CD4-positive, alpha-beta T cell treated with Interleukin-4 for 4 hours (primary cell): ENCODE measurements at regions not wholly inside any gene's neighbourhood (a gene's known extent, or its start where the extent isn't known, plus 50 kb on each side); places are given as distances from the start of the nearest gene placed in this dataset.
"Not testable (repeated sequence)": the region's sequence is repeated elsewhere in the genome, so short reads cannot be mapped to it uniquely, and the experiment has no call there.

Experiments used
- DNase-seq: peaks from one replicate; pipeline ENCODE4 v3.0.0-alpha.2; 2020

DNA sequence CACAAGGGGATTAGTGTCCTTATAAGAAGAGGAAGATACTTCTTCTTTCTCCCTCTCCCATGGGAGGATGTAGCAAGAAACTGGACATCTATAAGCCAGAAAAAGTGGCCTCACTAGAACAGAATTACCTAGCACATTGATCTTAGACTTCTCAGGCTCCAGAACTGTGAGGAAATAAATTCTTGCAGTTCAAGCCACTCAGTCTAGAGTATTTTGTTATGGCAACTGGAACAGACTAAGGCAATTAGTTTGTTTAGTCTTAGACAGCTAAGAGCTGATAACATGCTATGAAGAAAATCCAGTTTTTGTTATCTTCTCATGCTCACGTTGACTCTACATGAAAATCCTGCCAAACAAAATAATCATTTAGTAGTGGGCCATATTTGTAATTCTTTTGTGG lies 627.6 kb upstream of the PHF14 start:
- no peak for DNase-seq

DNA sequence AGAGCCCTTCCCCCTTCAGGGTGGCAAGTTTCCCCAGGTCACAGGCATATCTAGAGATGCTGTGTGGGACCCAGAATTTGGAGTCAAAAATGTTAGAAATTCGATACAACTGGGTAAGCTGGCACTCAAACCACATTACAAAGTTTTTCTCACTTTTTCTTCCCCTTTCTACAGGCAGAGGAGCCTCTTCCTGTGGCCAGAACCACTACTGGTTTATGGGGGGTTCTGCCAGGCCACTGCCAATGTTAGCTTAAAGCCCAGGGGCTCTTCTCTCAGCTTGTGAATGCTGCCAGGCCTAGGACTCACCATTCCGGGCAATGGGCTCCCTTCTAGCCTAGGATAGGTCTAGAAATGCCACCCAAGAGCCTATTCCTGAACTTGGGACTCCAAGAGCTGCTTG lies 617.9 kb upstream of the PHF14 start:
- no peak for DNase-seq

DNA sequence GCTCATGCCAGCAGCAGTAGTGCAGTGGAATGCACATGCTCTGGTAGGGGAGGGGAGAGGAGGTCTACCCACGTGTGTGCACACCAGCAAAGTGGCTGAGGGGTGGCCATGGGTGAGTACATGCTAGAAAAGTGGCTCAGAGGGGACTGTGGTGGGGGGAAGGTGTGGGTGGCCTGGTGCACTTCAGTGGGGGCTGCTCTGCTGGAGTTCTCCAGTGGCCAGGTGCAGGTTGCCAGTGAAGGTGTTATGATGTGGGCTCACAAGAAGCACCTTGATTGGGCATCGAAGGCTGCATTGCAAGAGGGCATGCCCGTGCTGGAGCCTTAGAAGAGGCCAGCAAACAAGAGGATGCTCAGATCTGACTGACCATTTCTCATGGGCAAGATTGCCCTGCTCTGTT lies 613.6 kb upstream of the PHF14 start:
- no peak for DNase-seq

DNA sequence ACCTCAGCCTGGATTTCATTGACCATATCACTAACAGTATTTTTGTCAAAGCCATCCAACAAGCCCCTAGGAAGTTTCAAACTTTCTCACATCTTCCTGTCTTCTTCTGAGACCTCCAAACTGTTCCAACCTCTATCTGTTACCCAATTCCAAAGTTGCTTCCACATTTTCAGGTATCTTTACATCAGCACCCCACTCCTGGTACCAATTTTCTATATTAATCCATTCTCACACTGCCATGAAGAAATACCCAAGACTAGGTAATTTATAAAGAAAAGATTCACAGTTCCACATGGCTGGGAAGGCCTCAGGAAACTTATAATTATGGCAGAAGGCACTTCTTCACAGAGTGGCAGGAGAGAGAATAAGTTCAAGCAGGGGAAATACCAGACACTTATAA lies 571.9 kb upstream of the PHF14 start:
- no peak for DNase-seq

DNA sequence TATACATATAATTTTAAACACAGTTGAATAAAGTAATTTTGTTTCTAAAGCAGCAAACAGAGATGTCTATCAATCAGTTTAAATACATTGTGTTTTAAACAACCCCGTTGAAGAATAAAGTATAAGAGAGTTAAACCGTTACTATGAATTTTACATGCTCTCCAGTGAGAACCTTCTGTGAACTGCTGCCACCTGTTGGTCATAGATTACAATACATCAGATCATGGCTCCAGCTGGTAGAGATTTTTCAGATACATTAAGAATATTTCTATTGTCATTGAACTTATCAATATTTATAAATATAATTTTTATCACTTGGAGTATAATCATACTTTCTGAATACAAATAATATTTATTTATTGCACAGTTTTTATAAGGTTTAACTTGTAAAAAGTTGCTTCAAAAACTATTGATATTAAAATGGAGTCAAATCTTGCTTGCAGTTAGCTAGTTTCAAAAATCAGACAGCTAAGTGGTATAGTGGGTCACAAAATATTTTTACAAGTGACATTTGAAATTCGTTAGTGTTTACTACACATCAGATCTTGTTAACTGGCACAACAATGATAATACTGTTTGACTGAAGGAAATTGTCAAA lies 561.2 kb upstream of the PHF14 start:
- DNase-seq: no peak

DNA sequence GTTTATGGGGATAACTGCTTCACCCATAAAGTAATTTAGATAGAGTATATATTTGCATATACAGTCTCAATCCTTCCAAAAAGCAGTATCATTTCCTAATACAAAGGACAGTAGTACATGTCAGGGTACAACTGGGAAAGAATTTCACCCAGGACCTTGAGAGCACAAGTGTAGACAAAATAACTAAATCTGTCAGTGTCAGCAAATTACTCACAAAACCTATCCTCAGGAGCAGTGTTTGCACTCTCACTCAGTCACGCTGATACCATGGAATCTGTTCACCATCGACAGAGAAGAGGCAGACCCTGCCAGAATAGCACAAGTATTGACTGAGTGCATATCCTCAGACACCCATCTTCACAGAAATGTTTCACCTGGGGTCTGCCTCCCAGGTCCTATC lies 554.7 kb upstream of the PHF14 start:
- DNase-seq: no peak

DNA sequence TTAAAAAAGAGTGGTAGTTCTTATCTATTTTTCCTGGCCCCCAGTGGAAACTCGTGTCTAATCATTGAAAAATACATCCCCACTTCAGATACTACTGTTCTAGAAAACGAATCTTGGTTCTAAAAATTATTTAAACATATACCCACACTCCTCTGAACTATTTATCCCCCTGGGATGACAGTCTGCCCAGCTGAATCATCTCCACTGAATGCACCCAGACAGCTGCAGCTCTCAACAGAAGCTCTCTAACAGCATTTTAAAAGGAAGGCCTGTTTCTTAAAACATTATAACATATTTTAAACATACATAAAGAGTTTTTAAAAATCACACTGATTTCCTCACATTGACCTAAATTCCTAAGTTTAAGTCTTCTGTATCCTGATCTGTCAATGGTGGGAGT lies 544.6 kb upstream of the PHF14 start:
- DNase-seq: no peak

DNA sequence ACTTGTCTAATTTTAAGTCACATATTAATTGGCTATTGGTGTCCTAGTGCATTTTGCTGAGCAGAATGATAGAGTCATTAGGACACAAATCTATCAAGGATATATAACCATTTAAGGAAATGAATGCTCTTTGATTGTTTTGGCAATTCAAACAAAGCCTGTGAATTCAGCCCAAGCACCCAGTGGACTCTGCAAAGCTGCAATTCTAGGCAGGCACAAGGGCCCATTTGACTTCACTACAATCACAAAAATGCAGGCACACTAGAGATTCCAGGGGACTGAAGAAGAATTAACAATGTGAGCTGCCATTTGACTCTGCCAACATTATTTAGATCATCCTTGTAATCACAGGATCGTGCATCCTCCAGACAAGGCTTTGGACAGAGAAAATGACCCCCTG lies 544.2 kb upstream of the PHF14 start:
- no peak for DNase-seq

DNA sequence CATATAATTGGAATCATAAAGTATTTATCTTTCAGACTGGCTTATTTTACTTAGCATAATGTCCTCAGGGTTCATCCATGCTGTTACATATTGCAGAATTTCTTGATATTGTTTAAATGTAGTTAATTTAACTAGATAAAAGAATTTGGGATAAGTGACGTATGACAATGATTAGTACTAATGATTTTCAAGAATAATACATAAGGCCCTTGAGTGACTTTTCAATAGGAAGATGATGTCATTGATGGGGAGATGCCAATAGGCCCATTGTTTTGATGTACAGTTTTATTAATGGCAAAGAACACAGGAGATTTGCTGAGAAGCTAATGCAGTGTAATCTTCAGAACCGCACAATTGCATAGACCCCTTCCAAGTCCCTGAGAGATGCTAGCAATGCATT lies 537.4 kb upstream of the PHF14 start:
- no peak for DNase-seq

DNA sequence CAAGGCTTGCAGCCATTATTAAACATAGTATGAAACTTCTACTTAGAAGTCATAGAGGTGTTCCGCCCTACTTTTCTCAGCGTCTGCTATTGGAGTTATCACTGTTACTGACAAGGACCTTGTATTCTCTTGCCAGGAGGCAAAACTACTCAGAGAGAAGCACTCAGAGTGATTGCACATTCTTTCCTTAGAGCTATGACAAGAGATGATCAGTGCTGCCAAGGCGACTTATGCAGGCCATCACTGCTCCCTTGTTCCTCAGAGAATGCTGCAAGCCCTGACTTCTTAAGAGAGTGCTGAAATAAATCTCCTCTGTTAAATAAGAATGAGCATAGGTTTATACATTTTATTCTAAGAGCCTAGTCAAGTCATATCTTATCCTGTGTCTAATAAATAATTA lies 534.6 kb upstream of the PHF14 start:
- no peak for DNase-seq

DNA sequence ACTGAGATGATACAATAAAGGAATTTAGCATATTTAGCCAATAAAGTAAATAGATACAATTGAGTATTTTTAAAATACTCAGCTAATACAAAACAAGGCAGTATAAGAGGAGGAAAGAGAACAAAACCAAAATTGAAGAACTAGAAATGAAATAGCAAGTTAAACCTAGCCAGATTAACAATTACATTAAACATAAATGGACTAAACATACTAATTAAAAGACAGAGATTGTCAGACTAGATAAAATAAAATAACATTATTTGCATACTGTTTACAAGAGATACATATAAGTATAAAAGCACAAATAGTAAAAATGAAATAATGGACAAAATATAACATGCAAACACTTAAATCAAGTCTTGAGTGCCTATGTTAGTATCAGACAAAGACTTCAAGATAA lies 517.7 kb upstream of the PHF14 start:
- DNase-seq: no peak

DNA sequence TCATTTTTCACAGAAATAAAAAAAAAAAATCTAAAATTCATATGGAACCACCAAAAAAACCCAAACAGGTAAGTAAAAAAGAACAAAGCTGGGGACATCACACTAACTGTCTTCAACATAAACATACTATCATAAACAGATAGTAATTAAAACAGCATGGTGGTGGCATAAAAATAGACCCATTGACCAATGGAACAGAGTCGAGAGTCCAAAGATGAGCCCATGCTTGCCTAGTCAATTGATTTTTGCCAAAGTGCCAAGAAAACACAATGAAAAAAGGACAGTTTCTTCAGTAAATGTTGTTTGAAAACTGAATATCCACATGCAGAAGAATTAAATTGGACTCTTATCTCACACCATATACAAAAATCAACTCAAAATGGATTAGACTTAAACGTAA lies 513.2 kb upstream of the PHF14 start:
- DNase-seq: no peak

DNA sequence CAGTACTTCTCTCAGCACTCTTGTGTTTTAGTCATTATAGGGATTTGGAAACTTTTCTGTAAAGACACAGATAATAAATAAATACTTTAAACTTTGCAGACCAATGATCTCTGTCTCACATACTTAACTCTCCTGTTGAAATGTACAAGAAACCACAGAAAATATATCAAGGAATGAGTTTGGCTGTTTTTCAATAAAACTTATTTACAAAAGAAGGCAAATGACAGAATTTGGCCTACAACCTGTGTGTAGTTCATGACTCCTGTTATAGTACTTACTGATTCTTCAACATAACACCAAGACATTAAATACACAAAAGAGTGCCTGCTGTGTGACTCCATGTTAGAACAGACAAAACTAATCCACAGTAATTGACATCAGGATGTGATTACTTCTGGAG lies 510.0 kb upstream of the PHF14 start:
- DNase-seq: no peak

DNA sequence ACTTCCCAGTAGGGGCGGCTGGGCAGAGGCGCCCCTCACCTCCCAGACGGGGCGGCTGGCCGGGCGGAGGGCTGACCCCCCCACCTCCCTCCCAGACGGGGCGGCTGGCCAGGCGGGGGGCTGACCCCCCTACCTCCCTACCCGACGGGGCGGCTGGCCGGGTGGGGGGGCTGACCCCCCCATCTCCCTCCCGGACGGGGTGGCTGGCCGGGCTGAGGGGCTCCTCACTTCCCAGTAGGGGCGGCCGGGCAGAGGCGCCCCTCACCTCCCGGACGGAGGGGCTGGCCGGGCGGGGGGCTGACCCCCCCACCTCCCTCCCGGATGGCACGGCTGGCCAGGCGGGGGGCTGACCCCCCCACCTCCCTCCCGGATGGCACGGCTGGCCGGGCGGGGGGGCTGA lies 508.1 kb upstream of the PHF14 start:
- DNase-seq: not testable (repeated sequence)

DNA sequence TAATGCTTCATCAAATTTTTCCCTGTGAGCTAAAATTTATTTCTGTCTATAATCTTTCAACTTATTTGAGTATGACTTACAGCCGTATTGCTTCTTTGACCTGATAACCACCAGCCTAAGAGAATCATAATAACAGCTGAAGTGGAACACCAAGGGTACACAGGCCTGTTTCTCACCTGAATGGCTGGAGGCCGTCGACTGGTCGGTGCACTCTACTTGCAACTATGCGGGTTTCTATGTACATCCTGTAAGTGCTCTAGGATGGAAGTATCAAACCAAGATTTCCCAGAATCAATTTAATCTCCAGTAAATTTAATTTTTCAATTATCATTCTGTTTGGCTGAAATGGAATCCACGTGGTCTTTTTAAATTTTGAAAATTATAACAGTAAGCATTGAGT lies 504.8 kb upstream of the PHF14 start:
- no peak for DNase-seq

DNA sequence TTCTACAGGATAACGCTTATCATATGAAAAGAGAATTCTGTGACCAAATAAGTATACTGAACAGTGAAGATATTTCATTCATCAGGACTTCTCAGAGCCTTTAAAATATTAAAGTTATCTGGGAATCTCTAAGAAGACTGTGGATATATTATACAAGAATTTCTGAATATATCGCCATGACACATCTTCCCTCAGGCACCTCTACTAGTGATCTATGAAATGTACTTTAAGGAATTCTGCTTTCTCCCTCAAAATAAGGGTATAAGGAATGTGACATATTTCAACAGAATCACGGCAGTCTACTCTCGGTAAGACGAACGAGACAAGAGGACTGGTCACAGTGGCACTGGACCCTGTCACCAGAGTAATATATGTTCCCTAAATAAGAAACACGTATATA lies 504.2 kb upstream of the PHF14 start:
- DNase-seq: no peak

DNA sequence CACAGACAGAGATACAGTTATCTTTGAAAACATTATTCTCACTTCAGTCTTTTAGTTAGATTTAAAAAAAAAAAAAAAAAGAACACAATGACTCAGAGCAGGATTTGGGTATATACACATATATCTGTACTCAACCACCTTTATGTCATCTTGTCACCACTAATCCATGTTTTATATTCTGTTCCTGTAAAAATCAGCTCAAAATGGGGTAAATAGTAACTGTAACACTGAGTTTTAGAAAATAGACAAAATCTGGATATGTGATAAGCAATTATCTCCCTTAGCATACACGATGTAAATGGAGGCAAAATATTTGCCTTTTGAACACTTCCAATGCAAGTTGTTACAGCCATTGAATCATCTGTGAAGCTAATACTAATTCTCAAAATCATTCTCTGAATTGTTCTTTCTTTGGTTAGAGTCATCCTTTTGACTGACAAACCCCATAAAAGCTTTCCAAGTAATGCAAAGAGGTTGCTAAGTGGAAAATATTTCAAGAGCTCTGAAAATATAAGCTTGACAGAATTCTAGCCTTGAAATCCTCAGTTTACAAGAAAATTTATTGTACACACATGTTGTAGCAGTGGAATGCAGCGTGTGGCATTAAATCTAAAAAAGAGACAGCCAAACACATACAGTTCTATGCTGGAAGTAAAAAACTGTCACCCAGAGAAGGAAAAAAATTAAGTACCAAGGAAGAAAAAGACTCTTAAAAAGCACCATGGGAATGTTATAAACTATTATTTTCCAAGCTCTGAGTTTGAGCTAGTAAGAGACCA lies 502.2 kb upstream of the PHF14 start:
- no peak for DNase-seq

DNA sequence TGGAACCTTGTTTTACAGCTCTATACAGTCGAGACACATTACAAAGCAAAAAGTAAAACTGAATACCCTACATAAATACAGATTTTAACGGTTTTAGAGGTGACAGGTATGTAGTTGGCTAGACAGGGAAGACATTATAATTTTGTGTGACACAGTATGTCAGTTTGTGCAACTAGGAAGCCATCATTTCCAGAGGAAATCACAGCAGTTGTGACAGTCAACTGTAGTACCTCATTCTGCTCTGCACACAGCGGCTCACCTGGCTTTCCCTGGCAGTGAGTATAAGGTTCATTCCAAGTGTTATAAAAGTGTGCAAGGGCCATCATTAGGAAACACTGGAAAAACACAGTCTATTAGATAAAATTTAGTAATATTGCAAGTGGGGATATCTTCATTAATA lies 501.6 kb upstream of the PHF14 start:
- no peak for DNase-seq

DNA sequence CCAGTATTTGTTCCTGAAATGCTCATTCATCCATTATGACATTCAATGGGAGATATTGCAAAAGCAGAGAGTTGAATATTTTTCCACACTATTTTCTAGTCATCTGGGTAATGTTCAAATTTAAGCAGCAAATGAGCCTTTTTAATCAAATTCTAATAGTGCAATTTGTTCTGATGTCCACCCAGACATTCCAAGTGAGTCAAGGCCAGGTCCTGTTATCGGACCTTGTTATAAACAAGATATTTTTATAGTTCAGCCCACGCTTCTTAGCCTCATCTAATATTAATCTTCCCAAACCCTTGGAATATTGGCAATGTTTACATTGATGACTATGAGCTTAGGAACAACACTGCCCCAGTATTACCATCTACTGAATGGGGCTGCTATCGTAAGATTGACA lies 500.1 kb upstream of the PHF14 start:
- DNase-seq: no peak

DNA sequence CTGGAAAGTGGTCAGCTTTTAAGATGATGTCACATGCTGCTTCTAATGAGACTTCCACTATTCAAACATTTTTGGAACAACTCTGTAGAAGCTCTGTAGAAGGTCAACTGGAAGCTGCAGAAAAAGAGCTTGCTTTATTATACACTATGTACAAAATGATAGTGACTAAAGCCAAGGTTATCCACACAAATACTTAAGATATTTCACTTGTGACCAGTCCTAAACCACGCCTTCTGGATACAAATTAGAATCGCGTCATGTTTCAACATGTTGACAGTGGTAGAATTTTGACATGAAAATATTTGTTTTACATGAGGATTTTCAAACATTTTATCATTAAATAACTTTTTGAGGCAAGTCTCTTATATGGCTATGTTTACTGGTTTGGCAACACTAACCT lies 499.6 kb upstream of the PHF14 start:
- DNase-seq: no peak

DNA sequence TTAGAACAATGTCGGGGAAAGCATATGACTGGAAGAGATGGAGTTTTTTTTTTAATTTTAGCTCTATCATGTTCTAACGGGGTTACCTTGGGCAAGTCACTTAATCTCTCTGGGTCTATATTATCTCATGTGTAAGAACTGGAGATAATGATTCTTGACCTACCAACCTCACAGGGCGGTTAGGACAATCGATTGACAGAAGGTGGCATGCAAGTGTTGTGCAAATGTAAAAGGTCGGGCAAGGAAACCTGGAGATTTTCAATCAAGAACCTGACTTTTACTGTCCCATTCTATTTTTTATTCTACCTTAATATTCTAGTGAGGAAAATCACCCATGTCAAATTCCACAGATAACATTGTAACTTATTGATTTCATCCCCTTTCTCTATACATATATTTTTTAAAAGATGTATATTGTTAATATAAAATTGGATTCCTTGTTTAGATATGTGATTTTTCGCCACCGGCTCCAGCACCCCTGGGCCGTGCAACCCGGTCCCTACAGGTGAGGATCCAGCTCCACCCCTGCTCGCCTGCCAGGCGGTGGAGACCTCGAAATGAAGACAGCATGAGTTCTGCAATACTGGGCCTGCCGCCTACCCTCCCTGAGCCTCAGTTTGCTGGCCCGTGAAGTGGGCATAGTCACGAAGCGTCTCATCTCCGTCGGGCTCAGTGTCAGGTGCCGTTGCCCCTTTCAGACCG lies 497.6 kb upstream of the PHF14 start:
- DNase-seq: no peak

DNA sequence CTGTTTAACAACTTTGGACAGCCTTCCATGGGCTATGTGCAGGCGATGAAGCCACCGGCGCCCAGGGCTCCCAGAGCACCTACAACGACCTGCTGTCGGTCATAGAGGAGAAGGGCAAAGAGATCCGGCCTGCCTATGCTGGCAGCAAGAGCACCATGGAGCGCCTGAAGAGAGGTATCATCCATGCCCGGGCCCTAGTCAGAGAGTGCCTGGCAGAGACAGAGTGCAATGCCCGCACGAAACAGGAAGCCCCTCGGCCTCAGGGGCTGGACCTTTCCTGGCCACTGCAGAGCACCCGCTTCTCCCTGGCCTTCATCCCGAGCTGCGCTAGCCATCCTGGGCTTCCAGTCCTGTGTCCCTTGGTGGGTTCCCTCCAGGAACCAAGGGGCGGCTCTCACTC lies 497.0 kb upstream of the PHF14 start:
- no peak for DNase-seq

DNA sequence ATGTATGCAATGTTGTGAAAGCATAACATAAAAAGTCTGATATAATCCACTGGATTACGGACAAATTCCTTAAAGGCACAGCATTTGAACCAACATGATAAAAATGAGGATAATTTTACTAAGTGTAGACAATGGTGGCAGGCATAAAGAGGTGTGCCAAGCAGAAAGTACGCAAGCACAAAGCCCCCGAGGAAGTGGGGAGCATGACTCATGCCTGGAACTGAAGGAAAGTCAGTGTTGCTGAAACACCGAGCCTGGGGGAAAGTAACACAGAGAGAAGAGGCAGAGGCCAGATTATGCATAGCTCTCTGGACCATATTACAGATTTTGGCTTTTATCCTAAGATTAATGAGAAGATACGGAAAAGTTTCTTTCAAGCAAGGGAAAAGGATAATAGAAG lies 490.0 kb upstream of the PHF14 start:
- no peak for DNase-seq

DNA sequence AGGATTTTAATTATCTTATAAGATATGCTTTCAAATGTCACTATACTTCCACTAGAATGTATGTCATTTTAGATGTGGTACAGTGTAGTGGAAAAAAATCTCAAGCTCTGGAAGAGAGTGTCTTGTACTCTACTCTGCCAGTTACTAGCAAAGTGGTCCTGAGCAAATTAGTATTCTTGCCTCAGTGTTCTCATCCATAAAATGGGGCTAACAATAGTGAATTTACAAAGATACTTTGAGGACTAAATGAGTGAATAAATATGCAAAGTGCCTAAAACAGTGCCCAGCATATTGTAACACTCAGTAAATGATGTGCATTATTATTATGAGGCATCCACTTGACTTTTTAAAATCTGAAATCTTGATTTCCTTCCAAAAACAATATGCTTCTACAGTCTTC lies 488.9 kb upstream of the PHF14 start:
- DNase-seq: no peak
